NB4 (cell line): ENCODE measurements at regions not wholly inside any gene's neighbourhood (a gene's known extent, or its start where the extent isn't known, plus 50 kb on each side); places are given as distances from the start of the nearest gene placed in this dataset.
A peak's percentile ranks its signal among the peaks of the same experiment; 100 is the strongest.

ENCODE experiments used
- DNase-seq: peaks from one replicate; pipeline ENCODE4 v3.0.0; 2010; ENCODE audit warnings: low read depth
- H3K4me3 ChIP-seq: one replicate; pipeline ENCODE4 v1.5.1; 2011; ENCODE audit warnings: mild to moderate bottlenecking, low read depth, low read length, moderate library complexity
- CTCF ChIP-seq: IDR thresholded peaks from one replicate; pipeline ENCODE4 v1.5.1; 2012; ENCODE audit warnings: low read depth, low read length
- MAX ChIP-seq: IDR thresholded peaks from 2 replicates; pipeline ENCODE4 v1.6.1; 2011; ENCODE audit warnings: low read depth, low read length
- MYC ChIP-seq: IDR thresholded peaks from 2 replicates; pipeline ENCODE4 v1.6.1; 2011; ENCODE audit warnings: low read depth, low read length
- POLR2A ChIP-seq: IDR thresholded peaks from 2 replicates; pipeline ENCODE4 v1.6.1; 2011; ENCODE audit warnings: mild to moderate bottlenecking; ENCODE audit not compliant: insufficient read length; ENCODE audit errors: extremely low read depth

GRCh38 chr6:138655828-138656227 lies 117.7 kb upstream of the CCDC28A start:
- TF ChIP-seq CTCF, result no peak
- no peak for TF ChIP-seq MYC
- peak; percentile 65 for TF ChIP-seq MAX
- no peak for TF ChIP-seq POLR2A
- H3K4me3 ChIP-seq, result no peak overlapping the region
- peak; percentile 66 for DNase-seq

GRCh38 chr6:138656364-138657064 lies 117.1 kb upstream of the CCDC28A start:
- TF ChIP-seq MYC (no peak), CTCF (no peak), POLR2A (no peak), MAX (no peak)
- H3K4me3 ChIP-seq, result no peak overlapping the region
- DNase-seq, result no peak

GRCh38 chr6:138657065-138657425 lies 116.5 kb upstream of the CCDC28A start:
- no peak overlapping the region for H3K4me3 ChIP-seq
- TF ChIP-seq CTCF, result no peak
- TF ChIP-seq POLR2A, result no peak
- no peak for TF ChIP-seq MYC
- TF ChIP-seq MAX, result no peak
- no peak for DNase-seq

GRCh38 chr6:138659998-138660397 lies 113.6 kb upstream of the CCDC28A start:
- no peak overlapping the region for H3K4me3 ChIP-seq
- no peak for TF ChIP-seq MAX
- no peak for TF ChIP-seq POLR2A
- TF ChIP-seq MYC, result no peak
- no peak for TF ChIP-seq CTCF

GRCh38 chr6:138662471-138662870 lies 111.1 kb upstream of the CCDC28A start:
- no peak overlapping the region for H3K4me3 ChIP-seq
- TF ChIP-seq POLR2A, result no peak
- TF ChIP-seq MYC, result no peak
- no peak for TF ChIP-seq CTCF
- no peak for TF ChIP-seq MAX
- DNase-seq, result no peak

More at GRCh38 chr6:138659998-138660397, 113.6 kb upstream of the CCDC28A start:
- DNase-seq, result no peak
